ENCODE measurements at regions not wholly inside any gene's neighbourhood (a gene's known extent, or its start where the extent isn't known, plus 50 kb on each side); places are given as distances from the start of the nearest gene placed in this dataset.

DNA sequence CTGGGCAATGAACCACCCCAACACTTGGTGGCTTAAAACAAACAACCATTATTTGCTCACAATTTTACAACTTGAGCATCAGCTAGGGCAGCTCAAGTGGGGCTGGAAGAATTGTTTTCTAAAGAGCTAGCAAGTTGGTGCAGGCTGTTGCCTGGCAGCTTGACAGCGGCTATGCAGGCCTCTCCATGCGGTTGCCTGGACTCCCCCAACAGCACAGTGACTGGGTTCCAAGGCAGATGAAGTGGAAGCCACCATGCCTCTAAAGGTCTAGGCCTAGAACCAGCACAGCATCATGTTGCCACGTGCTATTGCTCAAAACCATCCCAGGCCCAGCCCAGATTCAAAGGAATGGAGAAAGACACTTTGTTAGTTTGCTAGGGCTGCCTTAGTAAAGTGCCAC, 114.8 kb downstream of the BCOR start:
- TF ChIP-seq, protein P1, sequence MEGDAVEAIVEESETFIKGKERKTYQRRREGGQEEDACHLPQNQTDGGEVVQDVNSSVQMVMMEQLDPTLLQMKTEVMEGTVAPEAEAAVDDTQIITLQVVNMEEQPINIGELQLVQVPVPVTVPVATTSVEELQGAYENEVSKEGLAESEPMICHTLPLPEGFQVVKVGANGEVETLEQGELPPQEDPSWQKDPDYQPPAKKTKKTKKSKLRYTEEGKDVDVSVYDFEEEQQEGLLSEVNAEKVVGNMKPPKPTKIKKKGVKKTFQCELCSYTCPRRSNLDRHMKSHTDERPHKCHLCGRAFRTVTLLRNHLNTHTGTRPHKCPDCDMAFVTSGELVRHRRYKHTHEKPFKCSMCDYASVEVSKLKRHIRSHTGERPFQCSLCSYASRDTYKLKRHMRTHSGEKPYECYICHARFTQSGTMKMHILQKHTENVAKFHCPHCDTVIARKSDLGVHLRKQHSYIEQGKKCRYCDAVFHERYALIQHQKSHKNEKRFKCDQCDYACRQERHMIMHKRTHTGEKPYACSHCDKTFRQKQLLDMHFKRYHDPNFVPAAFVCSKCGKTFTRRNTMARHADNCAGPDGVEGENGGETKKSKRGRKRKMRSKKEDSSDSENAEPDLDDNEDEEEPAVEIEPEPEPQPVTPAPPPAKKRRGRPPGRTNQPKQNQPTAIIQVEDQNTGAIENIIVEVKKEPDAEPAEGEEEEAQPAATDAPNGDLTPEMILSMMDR (IDR thresholded peaks at IDR 0.05; ENCODE audit: insufficient read depth, low read length, severe bottlenecking): no peak

DNA sequence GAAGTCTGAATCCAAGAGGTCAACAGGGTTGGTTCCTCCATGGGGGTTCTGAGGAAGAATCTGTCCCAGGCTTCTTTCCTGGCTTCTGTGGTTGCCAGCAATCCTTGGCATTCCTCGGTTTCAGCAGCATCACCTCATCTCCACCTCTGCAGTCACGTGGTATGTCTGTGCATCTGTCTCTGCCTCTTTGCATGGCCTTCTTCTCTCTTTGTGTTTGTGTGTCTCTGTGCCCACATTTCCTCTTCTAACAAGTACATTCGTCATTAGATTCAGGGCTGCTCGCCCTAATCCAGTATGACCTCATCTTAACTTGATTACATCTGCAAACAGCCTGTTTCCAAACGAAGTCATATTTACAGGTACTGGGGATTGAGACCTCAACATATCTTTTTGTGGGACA, 114.0 kb downstream of the BCOR start:
- no peaks in the 10 kb centered on the region for H3K27me3 ChIP-seq (ENCODE audit: control insufficient read depth, insufficient read depth, low read length)
- H3K36me3 ChIP-seq (ENCODE audit: control insufficient read depth, insufficient read depth, low read length): no peaks in the 10 kb centered on the region
- FAIRE-seq: peak; percentile 23
- peak; percentile 68 for DNase-seq (ENCODE audit: low read depth)
- no peak overlapping the region for H3K4me3 ChIP-seq (ENCODE audit: low read depth, low read length)
- TF ChIP-seq, protein P1 (IDR thresholded peaks at IDR 0.05; ENCODE audit: insufficient read depth, low read length, severe bottlenecking): no peak

More for the DNA sequence above, 114.8 kb downstream of the BCOR start:
- DNase-seq (ENCODE audit: low read depth) (peak; percentile 53), FAIRE-seq (no peak)
- no peak overlapping the region for H3K4me3 ChIP-seq (ENCODE audit: low read depth, low read length)
- no peaks in the 10 kb centered on the region for H3K36me3 ChIP-seq (ENCODE audit: control insufficient read depth, insufficient read depth, low read length)
- no peaks in the 10 kb centered on the region for H3K27me3 ChIP-seq (ENCODE audit: control insufficient read depth, insufficient read depth, low read length)

DNA sequence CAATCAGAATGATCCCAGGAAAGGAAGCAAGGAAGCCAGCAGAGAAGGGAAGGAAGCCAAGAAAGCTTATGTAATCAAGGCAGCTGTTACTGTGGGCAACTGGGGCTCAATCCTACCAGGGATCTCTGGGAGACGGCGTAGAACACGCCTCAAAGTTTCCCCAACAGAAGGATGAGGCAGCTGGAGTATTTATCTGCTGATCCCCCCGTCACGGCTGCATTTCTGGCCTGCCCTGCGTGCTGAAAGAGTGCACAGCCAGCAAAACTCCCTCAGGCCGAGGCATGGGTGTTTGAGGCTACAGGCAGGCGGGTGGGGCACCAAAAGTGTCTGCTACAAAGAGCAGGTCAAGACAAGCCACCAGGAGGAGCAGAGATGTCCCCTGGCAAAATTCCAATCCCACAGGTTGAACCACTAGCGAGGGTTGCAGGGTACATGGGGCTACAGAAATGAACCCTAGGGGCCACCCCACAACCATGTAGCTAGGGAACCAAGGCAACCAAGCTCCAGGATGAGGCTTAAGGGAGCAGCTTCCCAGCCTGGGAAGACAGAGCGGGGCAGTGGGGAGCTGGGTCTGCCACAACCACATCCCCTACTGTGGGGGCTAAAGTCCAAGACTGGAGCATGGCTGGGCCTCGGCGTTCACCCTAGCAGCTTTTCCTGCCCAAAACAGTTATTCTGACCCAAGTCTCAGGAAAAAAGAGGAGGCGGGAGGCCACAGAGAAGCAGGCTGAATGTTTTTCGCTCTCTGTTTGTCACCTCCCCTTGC, 113.4 kb downstream of the BCOR start:
- H3K4me3 ChIP-seq (ENCODE audit: low read depth, low read length): no peak overlapping the region
- H3K27me3 ChIP-seq (ENCODE audit: control insufficient read depth, insufficient read depth, low read length): no peaks in the 10 kb centered on the region
- DNase-seq (ENCODE audit: low read depth) (peak; percentile 53), FAIRE-seq (no peak)
- H3K36me3 ChIP-seq (ENCODE audit: control insufficient read depth, insufficient read depth, low read length): no peaks in the 10 kb centered on the region
- TF ChIP-seq, protein P1 (IDR thresholded peaks at IDR 0.05; ENCODE audit: insufficient read depth, low read length, severe bottlenecking): peak; percentile 10

DNA sequence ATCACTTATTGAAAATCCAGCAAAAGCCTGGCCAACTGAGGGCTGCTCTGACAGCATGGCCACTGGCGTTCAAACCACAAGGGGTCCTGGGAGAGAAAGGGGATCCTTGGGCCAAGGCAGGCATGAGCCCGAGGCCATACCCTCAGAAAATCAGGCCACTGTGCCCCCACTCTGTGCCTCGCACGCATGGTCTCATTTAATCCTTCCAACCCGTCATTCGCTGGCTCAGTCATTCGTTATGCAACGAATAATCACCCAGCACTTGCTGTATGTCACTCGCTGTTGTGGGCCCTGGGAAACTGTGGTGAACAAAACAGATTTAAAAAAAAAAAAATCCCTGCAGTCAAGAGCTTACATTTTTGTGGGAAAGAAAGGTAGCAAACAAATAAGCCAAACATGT, 112.7 kb downstream of the BCOR start:
- H3K27me3 ChIP-seq (ENCODE audit: control insufficient read depth, insufficient read depth, low read length): no peaks in the 10 kb centered on the region
- no peak for FAIRE-seq
- TF ChIP-seq, protein P1 (IDR thresholded peaks at IDR 0.05; ENCODE audit: insufficient read depth, low read length, severe bottlenecking): no peak
- H3K4me3 ChIP-seq (ENCODE audit: low read depth, low read length): no peak overlapping the region
- H3K36me3 ChIP-seq (ENCODE audit: control insufficient read depth, insufficient read depth, low read length): no peaks in the 10 kb centered on the region
- no peak for DNase-seq (ENCODE audit: low read depth)

DNA sequence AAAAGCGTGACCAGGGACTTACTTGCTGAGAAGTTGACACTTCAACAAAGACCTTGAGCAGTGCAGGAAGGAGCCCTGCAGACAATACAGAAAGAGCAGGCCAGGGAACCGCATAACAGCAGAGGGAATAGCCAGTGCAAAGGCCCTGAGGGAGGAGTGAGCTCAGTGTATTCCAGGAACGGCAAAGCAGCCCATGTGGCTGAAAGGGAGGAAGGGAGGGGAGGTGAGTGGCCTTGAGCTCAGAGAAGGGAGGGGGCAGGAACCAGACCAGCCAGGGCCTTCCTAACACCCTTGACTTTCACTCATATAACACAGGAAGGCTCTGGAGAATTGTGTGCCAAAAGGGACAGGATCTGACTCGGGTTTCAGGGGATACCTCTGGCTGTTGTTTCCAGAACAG, 112.2 kb downstream of the BCOR start:
- DNase-seq (ENCODE audit: low read depth) (no peak), FAIRE-seq (no peak)
- TF ChIP-seq, protein P1 (IDR thresholded peaks at IDR 0.05; ENCODE audit: insufficient read depth, low read length, severe bottlenecking): no peak
- Histone ChIP-seq H3K36me3 (ENCODE audit: control insufficient read depth, insufficient read depth, low read length) (no peaks in the 10 kb centered on the region), H3K27me3 (ENCODE audit: control insufficient read depth, insufficient read depth, low read length) (no peaks in the 10 kb centered on the region), H3K4me3 (ENCODE audit: low read depth, low read length) (no peak overlapping the region)

DNA sequence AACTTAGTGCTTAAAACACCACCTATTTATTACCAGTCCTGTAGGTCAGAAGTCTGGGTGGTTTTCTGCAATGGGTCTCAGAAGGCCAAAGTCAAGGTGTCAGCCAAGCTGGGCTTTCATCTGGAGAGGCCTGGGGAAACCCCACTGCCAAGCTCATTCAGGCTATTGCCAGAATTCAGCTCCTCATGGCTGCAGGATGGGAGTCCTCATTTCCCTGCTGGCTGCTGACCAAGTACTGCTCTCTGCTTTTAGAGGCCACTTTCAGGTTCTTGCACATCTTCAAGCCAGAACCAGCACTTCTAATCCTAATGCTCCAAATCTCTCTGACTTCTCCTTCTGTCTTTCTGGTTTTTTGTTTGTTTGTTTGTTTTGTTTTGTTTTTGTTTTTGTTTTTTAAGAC, 109.3 kb downstream of the BCOR start:
- no peak for FAIRE-seq
- no peaks in the 10 kb centered on the region for H3K36me3 ChIP-seq (ENCODE audit: control insufficient read depth, insufficient read depth, low read length)

More for the DNA sequence above, 109.3 kb downstream of the BCOR start:
- TF ChIP-seq, protein P1 (IDR thresholded peaks at IDR 0.05; ENCODE audit: insufficient read depth, low read length, severe bottlenecking): no peak
- no peak for DNase-seq (ENCODE audit: low read depth)
- Histone ChIP-seq H3K4me3 (ENCODE audit: low read depth, low read length) (no peak overlapping the region), H3K27me3 (ENCODE audit: control insufficient read depth, insufficient read depth, low read length) (no peaks in the 10 kb centered on the region)
